T-helper 9 cell (primary cell): ENCODE measurements at regions not wholly inside any gene's neighbourhood (a gene's known extent, or its start where the extent isn't known, plus 50 kb on each side); places are given as distances from the start of the nearest gene placed in this dataset.

Experiments used
- DNase-seq: peaks from one replicate; pipeline ENCODE4 v3.0.0-alpha.2; 2020

DNA sequence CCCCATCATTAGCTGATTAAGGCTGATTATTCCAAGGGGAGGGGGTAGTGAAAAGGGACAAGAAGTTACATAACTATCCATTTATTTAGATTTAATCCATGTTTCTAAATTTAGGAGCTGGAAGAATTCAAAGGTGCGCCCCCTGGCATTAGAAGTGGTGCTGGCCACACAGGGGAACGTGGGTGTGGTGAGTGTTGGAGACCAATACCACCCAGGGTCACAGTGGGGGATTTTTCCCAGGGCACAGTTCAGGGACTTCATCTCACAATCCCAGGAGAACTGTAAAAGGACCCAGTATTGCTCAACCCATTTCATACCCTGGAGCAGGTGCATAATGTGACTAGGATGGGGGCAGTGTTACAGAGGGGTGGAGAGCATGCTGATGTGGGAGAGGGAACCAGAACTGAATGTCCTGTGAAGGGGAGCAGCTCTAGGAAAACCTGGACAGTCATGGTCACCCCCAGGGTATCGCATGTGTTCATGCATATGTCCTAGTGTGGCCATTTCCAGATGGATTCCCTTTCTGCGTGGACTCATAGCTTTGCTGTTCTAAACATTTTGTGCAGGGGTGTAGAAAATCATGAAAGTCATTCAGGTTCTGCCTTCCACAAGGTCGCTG lies 110.3 kb downstream of the LSM3 start:
- no peak for DNase-seq

DNA sequence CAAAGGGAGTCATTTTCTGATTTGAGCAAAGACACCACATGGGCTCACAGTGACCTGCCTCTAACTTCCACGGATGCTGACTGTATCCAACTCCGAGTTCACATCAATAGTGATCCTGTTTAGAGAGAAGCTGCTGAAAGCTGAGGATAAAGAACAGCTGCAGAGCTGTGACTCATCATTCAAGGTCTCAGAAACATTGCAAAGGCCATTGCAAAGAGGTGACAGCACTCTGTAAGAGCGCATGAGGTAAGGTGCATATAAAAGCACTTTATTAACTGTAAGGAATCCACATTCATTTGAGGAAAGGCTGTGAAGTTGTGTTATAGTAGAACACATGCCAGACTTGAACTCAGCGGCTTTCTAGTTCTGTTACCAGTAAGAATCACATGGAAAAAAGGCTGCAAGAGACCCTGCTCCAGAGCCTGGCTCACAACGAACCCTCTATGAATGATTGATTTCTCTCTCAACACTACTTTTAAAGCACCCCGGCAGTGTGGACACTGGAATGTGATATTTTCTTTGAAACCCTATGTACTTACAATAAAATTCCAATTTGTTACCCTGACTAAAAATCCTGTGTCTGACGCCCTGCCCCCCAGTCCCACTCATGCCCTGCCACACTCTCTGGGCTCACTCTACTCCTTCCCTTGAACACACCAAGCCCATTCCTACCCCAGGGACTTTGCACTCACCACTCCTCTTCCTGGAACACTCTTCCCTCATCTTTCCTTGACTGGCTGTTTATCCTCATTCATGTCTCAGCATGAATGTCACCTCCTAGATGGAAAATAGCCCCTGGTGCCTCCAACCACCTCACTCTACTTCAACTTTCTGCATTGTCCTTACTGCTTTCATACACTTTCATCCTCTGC lies 111.2 kb downstream of the LSM3 start:
- DNase-seq: no peak

DNA sequence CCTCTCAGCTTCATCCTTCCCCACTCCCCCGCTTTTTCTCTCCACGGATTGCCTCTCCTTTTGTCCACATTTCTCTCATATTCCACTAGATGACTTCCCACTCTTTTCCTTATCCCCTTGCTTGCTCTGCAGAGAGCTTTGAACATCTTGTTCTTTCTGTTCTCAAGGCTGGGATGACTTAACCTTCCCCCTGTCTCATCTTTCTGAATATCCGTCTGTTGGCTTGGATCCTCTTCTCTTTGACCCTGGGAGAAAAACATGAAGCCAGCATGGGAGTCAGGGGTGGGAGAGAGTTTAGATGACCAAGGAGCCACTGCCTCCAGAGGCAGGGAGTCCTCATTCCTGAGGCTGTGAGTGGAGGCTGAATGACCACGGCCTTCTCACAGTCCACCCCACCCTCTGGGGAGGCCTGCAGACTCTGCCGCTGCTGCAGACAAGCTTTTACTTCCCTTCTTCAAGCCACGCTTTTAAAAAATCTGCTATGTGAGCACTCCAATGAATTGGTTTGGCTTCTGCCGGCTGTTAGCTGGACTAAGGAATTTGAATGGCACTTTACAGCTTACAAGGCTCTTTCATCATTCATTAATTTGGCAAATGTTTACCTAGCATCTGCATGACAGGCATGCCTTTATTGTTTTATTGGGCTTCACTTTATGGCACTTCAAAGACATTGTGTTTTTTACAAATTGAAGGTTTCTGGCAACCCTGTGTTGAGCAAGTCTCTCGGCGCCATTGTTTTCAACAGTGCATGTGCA lies 111.6 kb upstream of the SLC6A6 start:
- DNase-seq: no peak

DNA sequence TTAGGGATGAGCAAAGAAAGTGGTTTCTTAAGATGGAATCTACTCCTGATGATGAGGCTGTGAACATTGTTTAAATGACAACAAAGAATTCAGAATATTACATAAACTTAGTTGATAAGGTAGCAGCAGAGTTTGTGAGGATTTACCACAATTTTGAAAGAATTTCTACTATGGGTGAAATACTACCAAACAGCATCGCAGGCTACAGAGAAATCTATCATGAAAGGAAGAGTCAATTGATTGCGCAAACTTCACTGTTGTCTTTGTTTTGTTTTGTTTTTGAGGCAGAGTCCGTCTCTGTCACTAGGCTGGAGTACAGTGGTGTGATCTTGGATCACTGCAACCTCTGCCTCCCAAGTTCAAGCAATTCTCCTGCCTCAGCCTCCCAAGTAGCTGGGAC lies 107.4 kb upstream of the SLC6A6 start:
- DNase-seq: no peak

DNA sequence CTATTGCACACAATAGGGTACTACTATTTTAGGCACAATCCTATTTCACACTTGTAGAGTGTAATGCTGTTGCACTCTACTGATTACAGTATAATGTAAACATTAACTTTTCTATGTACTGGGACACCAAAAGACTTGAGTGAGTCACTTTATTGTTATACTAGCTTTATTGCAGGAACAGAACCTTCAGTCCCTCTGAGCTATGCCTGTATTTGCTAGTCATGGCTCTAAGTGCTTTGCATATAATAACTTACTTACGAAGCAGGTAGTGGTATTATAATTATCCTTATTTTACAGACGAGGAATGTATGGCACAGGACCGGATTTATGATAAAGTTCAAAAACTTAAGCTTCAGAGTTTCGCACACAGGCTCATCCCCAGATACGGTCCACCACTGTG lies 106.6 kb upstream of the SLC6A6 start:
- DNase-seq: no peak

DNA sequence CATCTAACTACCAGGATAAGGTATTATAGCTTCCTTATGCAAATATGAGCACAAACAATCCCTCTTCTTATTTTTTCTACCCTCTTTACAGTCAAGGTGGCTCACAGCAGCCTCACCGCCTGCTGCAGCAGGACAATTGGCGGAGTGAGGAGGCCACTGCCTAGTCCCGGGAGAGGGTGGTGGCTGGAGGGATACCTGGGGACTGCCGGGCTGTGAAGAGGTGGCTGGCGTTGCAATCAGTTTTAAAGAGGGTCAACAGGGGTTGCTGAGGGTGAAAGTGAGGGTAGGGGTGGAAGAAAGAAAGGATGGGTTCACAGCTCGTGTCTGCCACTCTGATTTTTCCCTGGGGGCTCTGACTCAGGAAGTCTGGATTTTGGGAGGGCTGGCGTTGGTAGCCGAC lies 105.1 kb upstream of the SLC6A6 start:
- DNase-seq: no peak

DNA sequence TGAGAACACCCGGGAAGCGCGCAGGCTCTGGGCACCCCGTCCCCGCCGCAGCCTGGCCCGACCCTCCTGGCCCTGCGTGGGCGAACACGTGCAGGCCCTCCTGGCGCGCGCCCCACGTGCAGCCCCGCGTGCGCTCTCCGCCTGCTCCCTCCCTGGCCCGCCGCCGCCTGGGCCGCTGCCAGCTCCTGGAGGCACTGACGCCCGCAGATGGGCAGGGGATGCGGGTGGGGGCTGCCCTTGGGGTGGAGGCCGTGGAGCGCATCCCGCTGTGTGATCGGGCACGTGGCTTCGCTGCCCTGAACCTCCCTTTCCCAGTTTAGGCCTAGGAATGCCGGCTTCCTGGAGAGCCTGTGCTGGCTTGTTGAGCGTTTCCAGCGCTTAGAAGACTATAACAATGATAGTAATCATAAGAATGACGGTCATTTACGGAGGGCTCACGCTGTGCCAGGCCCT lies 104.6 kb upstream of the SLC6A6 start:
- no peak for DNase-seq

DNA sequence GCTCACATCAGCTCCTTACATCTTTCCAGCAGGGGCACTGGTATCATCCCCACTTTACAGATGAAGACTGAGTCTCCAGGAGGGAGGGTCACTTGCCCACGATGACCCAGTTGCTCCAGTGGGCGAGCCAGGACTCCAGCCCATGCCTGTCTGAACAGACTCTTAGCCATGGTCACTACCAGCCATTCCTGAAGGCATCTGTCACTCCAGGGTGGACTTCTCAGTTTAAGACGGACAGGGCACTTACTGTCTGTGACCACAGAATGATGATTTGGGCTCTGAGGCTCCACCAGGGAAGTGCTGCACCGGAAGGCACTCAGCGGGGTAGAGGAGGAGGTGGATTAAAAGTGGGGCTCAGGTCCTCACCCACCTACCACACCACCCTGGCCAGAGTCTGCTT lies 104.0 kb upstream of the SLC6A6 start:
- DNase-seq: no peak

DNA sequence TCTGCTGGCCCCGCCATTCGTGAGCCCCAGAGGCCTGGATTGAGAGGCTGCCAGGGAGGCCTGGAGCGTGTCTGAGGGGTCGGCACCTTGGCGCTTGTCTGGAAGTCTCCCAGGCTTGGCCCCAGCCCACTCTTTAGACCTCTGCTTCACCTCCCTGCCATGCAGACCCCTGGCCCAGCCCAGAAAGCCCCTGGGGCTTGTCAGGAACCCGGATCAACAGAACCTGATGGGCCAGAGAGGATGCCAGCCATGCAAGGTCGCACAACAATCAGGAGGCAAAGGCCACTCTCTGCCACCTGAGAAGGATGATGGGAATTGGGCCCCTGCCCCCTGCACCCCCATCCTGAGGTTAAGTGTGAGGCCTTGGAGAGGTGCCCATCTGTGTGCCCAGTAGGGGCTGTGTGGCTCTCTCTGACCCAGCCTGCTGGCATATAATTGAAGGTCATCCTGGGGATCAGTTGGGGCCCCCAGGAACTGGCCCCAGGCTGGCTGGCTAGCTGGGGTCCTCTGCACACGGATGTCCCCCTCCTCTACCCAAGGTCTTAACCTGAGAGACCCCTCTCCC lies 103.3 kb upstream of the SLC6A6 start:
- DNase-seq: no peak

DNA sequence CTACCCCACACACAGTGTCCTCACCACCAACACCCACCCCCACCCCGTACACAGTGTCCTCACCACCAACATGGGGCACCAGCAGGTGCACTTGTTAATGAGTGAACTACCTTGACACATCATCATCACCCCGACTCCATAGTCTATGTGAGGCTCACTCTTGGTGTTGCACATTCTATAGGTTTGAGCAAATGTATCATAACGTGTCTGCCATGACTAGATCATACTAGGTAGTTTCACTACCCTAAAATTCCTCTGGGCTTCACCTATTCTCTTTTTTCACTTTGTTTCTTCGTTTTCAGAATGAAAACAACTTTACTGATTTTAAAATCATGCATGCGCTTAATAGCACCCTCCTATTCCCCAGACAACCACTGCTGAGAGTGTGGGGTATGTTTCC lies 102.6 kb upstream of the SLC6A6 start:
- DNase-seq: no peak

DNA sequence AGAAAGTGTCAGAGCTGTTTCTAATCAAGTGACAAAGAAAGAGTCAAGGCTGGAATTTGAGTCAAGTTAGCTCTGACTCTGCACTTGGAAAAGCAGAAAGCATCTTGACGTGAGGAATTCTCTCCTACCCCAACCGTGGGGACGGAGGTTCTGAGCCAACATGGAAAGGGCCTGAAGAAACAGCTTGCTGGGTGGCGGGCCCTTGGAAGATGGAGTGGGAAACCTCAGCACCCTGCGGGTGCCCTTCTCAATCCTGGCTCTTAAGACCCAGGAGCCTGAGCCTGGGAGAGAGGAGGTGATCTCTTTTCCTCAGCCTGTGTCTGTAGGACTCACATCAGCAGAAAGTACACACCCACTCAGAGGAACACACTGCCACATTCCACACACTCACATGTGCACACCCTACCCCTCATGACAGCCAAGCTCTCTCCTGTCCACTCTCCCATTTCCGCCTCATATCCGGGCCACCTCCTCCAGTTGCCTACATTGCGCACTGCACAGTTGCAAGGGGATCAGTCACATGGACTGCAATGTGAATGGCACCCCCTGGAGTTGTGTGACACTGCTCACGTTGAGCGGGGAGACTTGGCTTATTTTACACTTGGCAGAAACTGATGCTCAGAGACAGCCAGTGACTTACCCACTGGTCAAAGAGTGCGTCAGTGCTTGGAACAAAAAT lies 101.5 kb upstream of the SLC6A6 start:
- DNase-seq: no peak

DNA sequence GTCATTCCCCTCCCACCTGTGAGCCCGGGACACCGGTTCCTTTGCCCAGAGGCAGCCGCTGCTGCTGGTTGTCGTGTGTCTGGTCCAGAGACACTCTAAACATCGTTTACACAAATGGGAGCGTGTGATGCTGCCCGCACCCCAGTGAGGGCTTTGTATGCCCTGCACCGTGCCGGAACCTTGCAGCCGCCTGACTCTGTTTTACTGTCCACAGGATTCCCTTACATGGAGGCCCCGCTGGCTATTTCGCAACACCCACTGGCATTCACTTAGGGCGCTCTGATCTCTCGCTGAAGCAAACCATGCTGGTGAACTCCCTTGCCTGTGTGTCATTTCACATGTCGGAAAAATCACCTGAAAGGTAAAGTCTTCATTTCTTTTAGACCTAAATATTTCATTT lies 100.8 kb upstream of the SLC6A6 start:
- no peak for DNase-seq

DNA sequence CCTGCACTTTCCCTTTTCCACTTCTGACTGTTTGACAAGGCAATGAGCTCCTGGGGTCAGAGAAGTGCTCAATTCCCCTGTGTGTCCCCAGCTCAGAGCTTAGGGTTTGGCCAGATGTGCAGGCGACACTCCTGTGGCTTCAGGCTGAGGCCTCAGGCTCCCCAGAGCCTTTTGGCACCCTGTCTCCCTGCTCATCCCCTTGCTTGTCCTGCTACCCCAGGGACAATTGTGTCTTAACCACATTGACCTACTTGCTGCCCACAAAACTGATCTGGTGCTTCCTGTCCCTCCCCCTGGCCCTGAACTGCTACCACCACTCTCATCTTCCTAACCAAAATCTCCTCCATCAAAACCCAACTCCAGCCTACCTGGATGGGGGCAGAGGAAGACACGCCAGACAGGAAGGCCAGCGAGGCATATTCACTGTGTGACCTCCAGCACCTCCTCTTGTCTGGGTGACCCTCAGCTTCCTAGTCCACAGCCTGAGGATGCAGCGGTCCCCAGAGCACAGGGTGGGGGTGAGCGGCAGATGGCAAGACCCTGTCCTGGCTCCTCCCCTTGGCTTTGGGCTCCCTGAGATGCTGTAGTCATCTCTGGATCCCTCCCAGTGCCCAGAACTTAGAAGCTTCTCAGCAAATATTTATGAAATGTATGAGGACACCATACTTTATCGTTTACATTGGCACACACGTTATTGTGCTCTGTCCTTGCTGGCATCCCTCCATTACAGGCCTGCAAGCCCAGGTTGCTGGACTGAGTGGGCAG lies 98.9 kb upstream of the SLC6A6 start:
- no peak for DNase-seq

DNA sequence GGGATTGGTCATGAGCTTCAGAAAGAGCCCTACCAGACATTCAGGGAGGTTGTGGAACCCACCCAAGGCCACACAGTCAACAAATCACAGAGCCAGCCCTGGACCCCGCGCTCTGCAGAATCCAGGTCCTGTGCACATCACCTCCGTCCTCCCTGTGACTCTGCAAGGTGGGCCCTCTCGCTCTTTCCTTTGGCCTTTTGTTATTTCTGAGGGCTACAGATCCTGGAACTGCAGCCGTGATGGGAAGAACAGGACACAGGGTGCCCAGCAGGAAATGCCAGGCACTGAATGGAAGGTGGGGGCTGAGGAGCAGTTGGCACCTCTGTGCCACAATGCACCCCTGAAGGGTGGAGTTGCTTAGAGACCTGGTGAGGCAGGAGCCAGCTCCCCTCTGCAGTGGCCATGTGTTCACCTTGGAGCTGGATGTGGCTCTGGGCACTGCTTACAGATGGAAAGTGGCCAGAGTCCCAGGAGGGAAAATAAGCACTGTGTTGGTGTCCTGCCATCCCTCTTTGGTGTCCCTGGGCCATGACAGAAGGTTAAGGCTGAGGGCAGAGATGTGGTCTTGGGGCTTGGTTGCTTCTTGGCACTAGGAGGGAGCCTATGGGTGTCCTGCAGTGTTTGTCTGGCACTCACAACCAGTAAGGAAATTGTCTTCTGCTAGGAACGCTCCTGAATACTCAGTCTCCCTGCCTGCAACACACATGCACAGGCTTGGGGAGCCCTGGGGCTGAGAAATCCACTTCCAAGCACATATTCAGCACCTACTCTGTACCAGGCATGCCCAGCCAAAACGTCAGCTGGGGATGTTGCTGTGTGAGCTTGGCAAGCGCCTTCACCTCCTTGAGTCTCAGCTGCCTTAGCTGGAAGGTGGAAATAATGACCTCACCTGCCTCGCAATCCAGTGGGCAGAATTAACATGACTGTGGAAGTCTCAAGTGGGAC lies 98.0 kb upstream of the SLC6A6 start:
- DNase-seq: no peak

DNA sequence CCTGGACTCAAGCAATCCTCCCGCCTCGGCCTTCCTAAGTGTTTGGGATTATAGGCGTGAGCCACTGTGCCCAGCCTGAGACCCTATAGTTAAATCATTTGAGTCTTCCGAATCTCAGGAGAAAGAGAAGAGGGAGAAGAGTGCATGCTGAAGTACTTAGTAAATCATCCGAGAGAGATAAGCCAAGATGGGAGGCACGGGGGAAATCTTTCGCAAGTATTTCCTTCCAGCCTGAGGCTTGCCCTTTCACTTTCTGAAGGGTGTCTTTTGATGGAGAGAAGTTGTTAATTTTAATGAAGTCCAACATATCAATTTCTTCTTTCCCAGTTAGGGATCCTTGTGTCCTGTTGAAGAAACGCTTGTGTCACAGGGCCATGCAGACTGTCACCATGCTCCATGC lies 97.1 kb upstream of the SLC6A6 start:
- DNase-seq: no peak

DNA sequence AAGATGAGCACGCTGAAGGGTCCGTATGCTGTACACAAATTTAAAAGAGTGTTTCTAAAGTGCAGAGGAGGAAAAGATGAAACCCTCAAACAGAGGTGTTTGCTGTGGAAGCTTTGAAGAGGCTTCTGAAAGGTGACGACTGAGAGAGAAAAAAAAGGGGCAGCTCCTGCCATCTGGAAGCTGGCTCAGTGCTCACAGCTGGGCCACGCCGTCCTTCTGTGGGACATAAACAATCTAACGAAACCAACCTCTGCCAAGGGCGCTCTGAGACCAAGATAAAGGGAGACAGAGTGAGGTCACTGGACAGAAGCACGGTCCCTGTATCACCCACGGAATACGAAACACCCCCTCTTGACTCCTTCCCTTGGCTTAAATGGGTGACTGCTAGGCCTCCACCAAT lies 96.3 kb upstream of the SLC6A6 start:
- DNase-seq: no peak

DNA sequence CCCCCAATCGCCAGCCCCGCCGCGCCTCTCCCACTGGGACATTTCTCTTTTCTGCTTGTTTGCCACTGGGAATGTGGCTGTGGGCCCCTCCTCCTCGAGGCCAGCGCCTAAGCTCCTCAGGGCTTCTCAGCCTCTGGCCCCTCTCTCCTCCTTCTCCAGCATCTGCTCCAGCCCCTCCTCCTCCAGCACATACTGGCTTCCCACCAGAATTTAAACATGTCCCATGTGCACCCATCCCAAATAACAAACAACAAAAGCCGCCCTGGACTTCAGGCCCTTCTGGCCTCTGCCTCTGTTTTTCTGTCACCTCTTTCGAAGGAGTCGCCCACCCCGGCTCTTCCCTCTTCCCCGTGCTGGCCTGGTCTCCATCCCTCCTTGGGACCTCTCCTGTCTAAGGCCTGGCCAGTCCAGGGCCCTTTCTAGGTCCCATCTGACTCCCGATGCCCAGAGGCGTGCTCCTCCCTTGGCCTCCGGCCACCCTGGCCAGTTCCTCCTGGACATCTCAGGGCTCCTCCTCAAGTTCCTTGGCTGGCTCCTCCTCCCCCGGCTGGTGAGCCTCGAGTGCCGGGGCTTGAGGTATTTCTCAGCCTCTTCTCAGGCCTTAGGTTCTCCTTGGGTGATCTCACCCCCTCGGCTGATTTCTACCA lies 94.6 kb upstream of the SLC6A6 start:
- no peak for DNase-seq

DNA sequence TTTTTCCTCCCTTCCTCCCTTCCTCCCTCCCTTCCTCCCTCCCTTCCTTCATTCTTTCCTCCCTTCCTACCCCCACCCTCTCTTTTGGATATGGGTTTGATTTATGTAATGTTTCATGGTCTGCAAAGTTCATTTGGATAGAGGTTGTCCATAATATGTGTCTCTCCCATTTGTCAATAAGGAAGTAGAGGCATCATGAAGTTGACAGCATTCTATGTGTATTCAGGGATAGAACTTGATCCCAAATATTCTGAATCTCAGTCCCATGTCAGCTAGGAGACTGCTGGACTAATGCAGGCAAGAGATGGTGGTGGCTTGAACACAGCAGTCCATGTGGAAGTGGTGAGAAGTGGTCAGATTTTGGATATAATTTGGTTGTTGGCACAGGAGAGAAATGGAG lies 90.7 kb upstream of the SLC6A6 start:
- no peak for DNase-seq

DNA sequence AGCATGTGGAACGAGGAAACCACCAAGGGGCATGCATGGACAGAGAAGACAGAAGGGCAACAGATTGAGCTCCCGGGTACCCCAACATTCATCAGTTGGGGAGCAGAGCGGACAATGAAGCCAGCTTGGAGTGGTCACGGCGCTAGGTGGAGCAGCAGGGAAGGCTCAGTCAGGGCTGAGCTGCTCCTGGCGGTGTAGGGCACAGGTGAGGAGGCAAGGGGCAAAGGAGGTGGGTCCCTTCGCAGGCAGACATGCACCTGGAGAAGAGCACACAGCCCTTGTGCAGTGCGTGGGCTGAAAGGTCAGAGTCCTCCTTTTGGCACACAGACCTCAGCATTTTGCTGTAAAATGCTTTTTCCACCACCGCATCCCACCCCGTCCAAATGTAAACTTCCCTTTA lies 90.0 kb upstream of the SLC6A6 start:
- no peak for DNase-seq

DNA sequence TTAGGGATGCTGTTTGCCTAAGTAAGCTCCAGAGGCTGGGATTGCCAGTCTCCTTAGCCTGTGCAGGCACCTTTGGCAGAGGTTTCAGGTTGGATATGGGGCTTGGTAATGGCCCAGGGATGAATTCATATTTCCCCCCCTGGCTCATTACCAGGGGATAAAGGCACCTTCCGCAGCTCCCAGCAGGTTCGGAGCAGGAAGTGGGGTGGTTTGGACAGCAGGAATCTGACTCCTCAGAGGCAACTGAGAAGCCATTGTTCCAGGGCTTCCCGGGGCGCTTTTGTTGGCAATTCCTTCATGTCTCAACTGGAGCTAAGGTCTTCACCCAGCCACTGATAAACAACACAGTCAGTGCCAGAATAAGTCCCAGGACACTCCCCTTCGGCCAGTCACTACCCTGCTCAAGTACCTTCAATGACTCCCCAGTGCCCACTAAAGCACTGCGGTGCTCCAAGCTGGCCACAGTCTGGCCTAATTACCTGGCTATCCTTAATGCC lies 85.3 kb upstream of the SLC6A6 start:
- DNase-seq: no peak
